PFSK-1 (cell line): ENCODE measurements at regions not wholly inside any gene's neighbourhood (a gene's known extent, or its start where the extent isn't known, plus 50 kb on each side); places are given as distances from the start of the nearest gene placed in this dataset.

Experiments used
- FOXP2 ChIP-seq: optimal IDR thresholded peaks from 2 replicates; pipeline ENCODE3; 2011; ENCODE audit warnings: borderline replicate concordance, control low read depth, inconsistent platforms; ENCODE audit not compliant: insufficient read depth; ENCODE audit errors: extremely low read length, extremely low read depth
- POLR2AphosphoS5 ChIP-seq: IDR thresholded peaks from 2 replicates; pipeline ENCODE4 v1.6.1; 2012; ENCODE audit warnings: low read depth, mild to moderate bottlenecking, control low read depth, low read length, moderate library complexity
- REST ChIP-seq, 2 experiments: IDR thresholded peaks; 2 replicates each; pipeline versions ENCODE4 v1.6.1 to v1.8.0; 2011 to 2012; ENCODE audit warnings: low read depth in 2 of 2, low read length in 2 of 2, control low read depth in 1 of 2, inconsistent platforms in 1 of 2, mild to moderate bottlenecking in 1 of 2, moderate library complexity in 1 of 2; ENCODE audit not compliant: insufficient read depth in 1 of 2
- SIN3A ChIP-seq: IDR thresholded peaks from 2 replicates; pipeline ENCODE4 v1.6.1; 2012; ENCODE audit warnings: mild to moderate bottlenecking, low read length, moderate library complexity, borderline replicate concordance; ENCODE audit not compliant: insufficient read depth
- TAF1 ChIP-seq: IDR thresholded peaks from 2 replicates; pipeline ENCODE4 v1.6.1; 2012; ENCODE audit warnings: low read length, control low read depth, borderline replicate concordance; ENCODE audit not compliant: insufficient read depth

GRCh38 chr5:2619216-2619615 lies 132.3 kb downstream of the IRX2 start:
- TF ChIP-seq POLR2AphosphoS5: no peak
- no peak for TF ChIP-seq REST (IDR thresholded peaks at IDR 0.05; ENCODE audit: insufficient read depth in 1 of 2, low read depth in 2 of 2, low read length in 2 of 2)
- TF ChIP-seq TAF1: no peak
- TF ChIP-seq SIN3A: no peak
- no peak for TF ChIP-seq FOXP2

GRCh38 chr5:2617461-2617860 lies 134.0 kb downstream of the IRX2 start:
- TF ChIP-seq FOXP2: no peak
- no peak for TF ChIP-seq SIN3A
- TF ChIP-seq REST (IDR thresholded peaks at IDR 0.05; ENCODE audit: insufficient read depth in 1 of 2, low read depth in 2 of 2, low read length in 2 of 2): no peak
- TF ChIP-seq POLR2AphosphoS5: no peak
- no peak for TF ChIP-seq TAF1

GRCh38 chr5:2615917-2616316 lies 135.6 kb downstream of the IRX2 start:
- TF ChIP-seq SIN3A: no peak
- TF ChIP-seq FOXP2: no peak
- no peak for TF ChIP-seq REST (IDR thresholded peaks at IDR 0.05; ENCODE audit: insufficient read depth in 1 of 2, low read depth in 2 of 2, low read length in 2 of 2)
- TF ChIP-seq POLR2AphosphoS5: no peak
- TF ChIP-seq TAF1: no peak

- TF ChIP-seq REST (IDR thresholded peaks at IDR 0.05; ENCODE audit: insufficient read depth in 1 of 2, low read depth in 2 of 2, low read length in 2 of 2) (no peak), POLR2AphosphoS5 (no peak), TAF1 (no peak), FOXP2 (no peak), SIN3A (no peak)
Observed at GRCh38 chr5:2614571-2614970, 136.9 kb downstream of the IRX2 start.

GRCh38 chr5:2611659-2612058 lies 139.8 kb downstream of the IRX2 start:
- no peak for TF ChIP-seq TAF1
- TF ChIP-seq REST (IDR thresholded peaks at IDR 0.05; ENCODE audit: insufficient read depth in 1 of 2, low read depth in 2 of 2, low read length in 2 of 2): no peak
- no peak for TF ChIP-seq SIN3A
- TF ChIP-seq FOXP2: no peak
- no peak for TF ChIP-seq POLR2AphosphoS5
